GM06990 (cell line): ENCODE measurements at regions not wholly inside any gene's neighbourhood (a gene's known extent, or its start where the extent isn't known, plus 50 kb on each side); places are given as distances from the start of the nearest gene placed in this dataset.

Experiments
- DNase-seq: peaks from one replicate; pipeline ENCODE4 v3.0.0-alpha.2; 2011; ENCODE audit not compliant: insufficient read length; ENCODE audit errors: extremely low read depth
- H3K27me3 ChIP-seq: replicated peaks from 2 replicates; pipeline ENCODE4 v1.6.0; 2011; ENCODE audit warnings: low read length; ENCODE audit not compliant: control insufficient read depth, insufficient read depth
- H3K36me3 ChIP-seq: 2 replicates; pipeline ENCODE4 v1.5.1; 2011; ENCODE audit warnings: low read length; ENCODE audit not compliant: control insufficient read depth, insufficient read depth
- H3K4me3 ChIP-seq: replicated peaks from 2 replicates; pipeline ENCODE4 v1.5.1; 2011; ENCODE audit warnings: low read depth, mild to moderate bottlenecking, control low read depth, low read length
- CTCF ChIP-seq: IDR thresholded peaks from 2 replicates; pipeline ENCODE4 v1.5.1; 2011; ENCODE audit warnings: low read length, control low read depth, mild to moderate bottlenecking, inconsistent platforms; ENCODE audit not compliant: insufficient read depth, poor library complexity, severe bottlenecking

GRCh38 chr6:126437205-126437604 is 97.3 kb downstream of the CENPW start:
- H3K27me3 ChIP-seq: no peaks in the 10 kb centered on the region
- no peak for TF ChIP-seq CTCF
- H3K36me3 ChIP-seq: no peaks in the 10 kb centered on the region
- no peak for DNase-seq
- H3K4me3 ChIP-seq: no peak overlapping the region

GRCh38 chr6:126439040-126439439 is 99.1 kb downstream of the CENPW start:
- H3K27me3 ChIP-seq: no peaks in the 10 kb centered on the region
- DNase-seq: no peak
- TF ChIP-seq CTCF: no peak
- H3K36me3 ChIP-seq: no peaks in the 10 kb centered on the region
- H3K4me3 ChIP-seq: no peak overlapping the region

- Histone ChIP-seq H3K36me3 (no peaks in the 10 kb centered on the region), H3K27me3 (no peaks in the 10 kb centered on the region), H3K4me3 (no peak overlapping the region)
- DNase-seq: peak; percentile 9
- TF ChIP-seq CTCF: no peak
Measured at GRCh38 chr6:126440923-126441322, 101.0 kb downstream of the CENPW start.

- no peak for DNase-seq
- TF ChIP-seq CTCF: no peak
- Histone ChIP-seq H3K27me3 (no peaks in the 10 kb centered on the region), H3K4me3 (no peak overlapping the region), H3K36me3 (no peaks in the 10 kb centered on the region)
Measured at GRCh38 chr6:126444659-126445273, 104.9 kb downstream of the CENPW start.

- no peak for TF ChIP-seq CTCF
- no peaks in the 10 kb centered on the region for H3K27me3 ChIP-seq
- H3K4me3 ChIP-seq: no peak overlapping the region
- no peak for DNase-seq
- no peaks in the 10 kb centered on the region for H3K36me3 ChIP-seq
Measured at GRCh38 chr6:126446248-126446647, 106.3 kb downstream of the CENPW start.

- H3K4me3 ChIP-seq: no peak overlapping the region
- no peak for DNase-seq
- no peaks in the 10 kb centered on the region for H3K36me3 ChIP-seq
- TF ChIP-seq CTCF: no peak
- no peaks in the 10 kb centered on the region for H3K27me3 ChIP-seq
Measured at GRCh38 chr6:126447367-126447766, 107.5 kb downstream of the CENPW start.
